Smooth muscle cell (in vitro differentiated cells): ENCODE measurements at regions not wholly inside any gene's neighbourhood (a gene's known extent, or its start where the extent isn't known, plus 50 kb on each side); places are given as distances from the start of the nearest gene placed in this dataset.

Source experiments
- DNase-seq: peaks from one replicate; lab custom pipeline; 2025; ENCODE audit not compliant: unreplicated experiment; lab: John Stamatoyannopoulos, UW
- H2AFZ ChIP-seq: fragments of 200-600 bp; sonication (generic); 2 replicates; pipeline ENCODE4 v1.6.0; 2016; ENCODE audit warnings: antibody characterized with exemption, low read depth, mild to moderate bottlenecking
- H3F3A ChIP-seq: fragments of 200-600 bp; sonication (generic); 2 replicates; pipeline ENCODE4 v1.6.0; 2017; ENCODE audit warnings: antibody characterized with exemption, low read depth
- H3K27ac ChIP-seq: fragments of 200-600 bp; sonication (generic); 2 replicates; pipeline ENCODE4 v1.5.1; 2016; ENCODE audit warnings: low read depth, mild to moderate bottlenecking
- H3K27me3 ChIP-seq: fragments of 200-600 bp; sonication (generic); 2 replicates; pipeline ENCODE4 v1.6.1; 2016; ENCODE audit warnings: low read depth, mild to moderate bottlenecking
- H3K36me3 ChIP-seq: fragments of 200-600 bp; sonication (generic); 2 replicates; pipeline ENCODE4 v1.5.1; 2016; ENCODE audit warnings: low read depth
- H3K4me1 ChIP-seq: fragments of 200-600 bp; sonication (generic); 2 replicates; pipeline ENCODE4 v1.5.1; 2016; ENCODE audit warnings: low read depth
- H3K4me2 ChIP-seq: fragments of 200-600 bp; sonication (generic); 2 replicates; pipeline ENCODE4 v1.6.0; 2016; ENCODE audit warnings: mild to moderate bottlenecking
- H3K4me3 ChIP-seq: fragments of 200-600 bp; sonication (generic); 2 replicates; pipeline ENCODE4 v1.5.1; 2016; ENCODE audit warnings: mild to moderate bottlenecking
- H3K79me2 ChIP-seq: fragments of 200-600 bp; sonication (generic); 2 replicates; pipeline ENCODE4 v1.6.0; 2016; ENCODE audit warnings: low read depth, mild to moderate bottlenecking
- H3K9ac ChIP-seq: fragments of 200-600 bp; sonication (generic); 2 replicates; pipeline ENCODE4 v1.6.0; 2016; ENCODE audit warnings: low read depth
- H3K9me3 ChIP-seq: fragments of 200-600 bp; sonication (generic); replicated peaks from 2 replicates; pipeline ENCODE4 v1.5.1; 2016; ENCODE audit warnings: low read depth
- H4K20me1 ChIP-seq: fragments of 200-600 bp; sonication (generic); 2 replicates; pipeline ENCODE4 v1.6.0; 2016; ENCODE audit warnings: low read depth
- WGBS: methylation state at CpG from one replicate; pipeline ENCODE4 v1.1.7; 2016; ENCODE audit warnings: low lambda C conversion rate; 5-methylcytosine and 5-hydroxymethylcytosine counted together
- TF ChIP-seq, protein P1 (sequence below): fragments of 200-600 bp; sonication (generic); IDR thresholded peaks from 2 replicates; pipeline ENCODE4 v1.5.1; 2017; ENCODE audit warnings: borderline replicate concordance, mild to moderate bottlenecking, antibody characterized with exemption; ENCODE audit not compliant: insufficient read depth, poor library complexity, severe bottlenecking

DNA sequence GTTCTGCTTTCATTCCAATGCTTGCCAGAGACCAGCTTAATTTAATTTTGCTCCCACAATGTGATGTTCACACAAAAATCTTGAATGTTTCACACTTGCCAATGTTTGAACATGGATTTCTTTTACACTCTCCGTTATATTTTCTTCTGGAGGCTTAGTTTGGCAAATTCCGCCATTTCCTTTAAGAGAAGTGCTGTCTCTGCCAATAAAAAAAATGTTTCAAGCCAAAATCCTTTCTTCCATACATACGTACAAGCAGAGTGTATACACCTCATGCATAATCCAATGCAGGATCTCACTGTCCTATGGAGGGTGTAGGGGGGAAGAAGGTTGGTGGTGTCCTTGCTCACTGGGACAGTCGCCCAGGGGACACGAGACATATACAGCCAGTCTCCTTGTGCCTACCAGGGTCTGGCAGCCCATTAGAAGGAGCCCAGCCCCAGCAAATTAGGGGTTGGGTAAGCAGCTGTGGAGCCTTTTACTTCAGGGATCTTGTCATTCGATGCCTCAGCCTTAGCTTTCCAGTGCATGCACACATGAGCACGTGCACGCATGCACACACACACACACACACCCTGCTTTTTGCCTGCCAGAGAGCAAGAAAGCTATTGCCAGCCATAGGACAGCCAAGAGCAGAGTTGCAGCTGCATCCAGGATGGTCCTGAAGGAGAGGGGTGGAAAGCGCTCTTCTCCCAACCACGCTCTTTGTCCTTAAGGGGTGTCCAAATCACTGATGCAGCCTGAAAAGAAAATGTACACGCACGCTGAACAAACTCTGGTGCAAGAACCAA lies 208.3 kb downstream of the FOXO1 start:
- Histone ChIP-seq H4K20me1 (no peaks in the 10 kb centered on the region), H3F3A (no peaks in the 10 kb centered on the region), H3K36me3 (no peaks in the 10 kb centered on the region), H3K9me3 (no peaks in the 10 kb centered on the region), H3K4me2 (no peak overlapping the region), H3K27me3 (no peaks in the 10 kb centered on the region), H3K4me1 (no peaks in the 10 kb centered on the region), H3K27ac (no peak overlapping the region), H3K79me2 (no peaks in the 10 kb centered on the region), H2AFZ (no peak overlapping the region), H3K4me3 (no peak overlapping the region), H3K9ac (no peak overlapping the region)
- DNase-seq = no peak
- TF ChIP-seq, protein P1, sequence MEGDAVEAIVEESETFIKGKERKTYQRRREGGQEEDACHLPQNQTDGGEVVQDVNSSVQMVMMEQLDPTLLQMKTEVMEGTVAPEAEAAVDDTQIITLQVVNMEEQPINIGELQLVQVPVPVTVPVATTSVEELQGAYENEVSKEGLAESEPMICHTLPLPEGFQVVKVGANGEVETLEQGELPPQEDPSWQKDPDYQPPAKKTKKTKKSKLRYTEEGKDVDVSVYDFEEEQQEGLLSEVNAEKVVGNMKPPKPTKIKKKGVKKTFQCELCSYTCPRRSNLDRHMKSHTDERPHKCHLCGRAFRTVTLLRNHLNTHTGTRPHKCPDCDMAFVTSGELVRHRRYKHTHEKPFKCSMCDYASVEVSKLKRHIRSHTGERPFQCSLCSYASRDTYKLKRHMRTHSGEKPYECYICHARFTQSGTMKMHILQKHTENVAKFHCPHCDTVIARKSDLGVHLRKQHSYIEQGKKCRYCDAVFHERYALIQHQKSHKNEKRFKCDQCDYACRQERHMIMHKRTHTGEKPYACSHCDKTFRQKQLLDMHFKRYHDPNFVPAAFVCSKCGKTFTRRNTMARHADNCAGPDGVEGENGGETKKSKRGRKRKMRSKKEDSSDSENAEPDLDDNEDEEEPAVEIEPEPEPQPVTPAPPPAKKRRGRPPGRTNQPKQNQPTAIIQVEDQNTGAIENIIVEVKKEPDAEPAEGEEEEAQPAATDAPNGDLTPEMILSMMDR = no peak
- WGBS = 92% methylated on average over 12 of the region's 12 CpGs

DNA sequence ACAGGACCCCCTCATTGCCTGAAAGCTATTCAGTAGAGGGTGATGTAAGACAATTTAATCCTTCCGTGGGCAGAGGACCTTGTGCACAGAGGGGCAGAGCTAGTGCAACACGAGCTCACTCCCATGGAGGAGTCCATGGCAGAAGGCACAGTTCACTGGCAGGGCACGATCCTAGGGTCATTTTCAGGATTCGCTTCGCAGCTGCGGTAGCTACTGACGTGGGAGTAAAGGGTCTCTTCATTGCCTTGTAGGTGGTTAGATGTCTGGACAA lies 207.8 kb downstream of the FOXO1 start:
- TF ChIP-seq, protein P1 = no peak
- Histone ChIP-seq H4K20me1 (no peaks in the 10 kb centered on the region), H3K4me1 (no peaks in the 10 kb centered on the region), H3K9ac (no peak overlapping the region), H3K4me3 (no peak overlapping the region), H3F3A (no peaks in the 10 kb centered on the region), H3K79me2 (no peaks in the 10 kb centered on the region), H3K27me3 (no peaks in the 10 kb centered on the region), H3K9me3 (no peaks in the 10 kb centered on the region), H3K36me3 (no peaks in the 10 kb centered on the region), H3K27ac (no peak overlapping the region), H2AFZ (no peak overlapping the region), H3K4me2 (no peak overlapping the region)
- no peak for DNase-seq
- 80% methylated on average over 7 of the region's 7 CpGs for WGBS

DNA sequence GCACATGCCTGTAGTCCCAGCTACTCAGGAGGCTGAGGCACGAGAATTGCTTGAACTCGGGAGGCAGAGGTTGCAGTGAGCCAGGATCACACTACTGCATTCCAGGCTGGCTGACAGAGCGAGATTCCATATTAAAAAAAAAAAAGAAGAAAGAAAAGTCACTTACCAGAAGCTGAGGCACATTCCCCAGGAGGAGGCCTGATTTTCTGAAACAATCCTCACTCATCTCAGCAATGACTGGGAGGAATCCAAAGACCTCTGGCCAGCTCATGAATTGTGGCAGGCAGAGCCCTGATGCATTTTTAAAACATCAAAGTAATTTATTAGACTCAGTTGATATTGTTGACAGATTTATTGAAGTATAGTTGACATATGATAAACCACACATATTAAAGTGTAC lies 206.3 kb downstream of the FOXO1 start:
- no peak for DNase-seq
- Histone ChIP-seq H3K9ac (no peak overlapping the region), H3F3A (no peaks in the 10 kb centered on the region), H3K4me1 (no peaks in the 10 kb centered on the region), H3K4me3 (no peak overlapping the region), H3K36me3 (no peaks in the 10 kb centered on the region), H2AFZ (no peak overlapping the region), H3K4me2 (no peak overlapping the region), H3K27me3 (no peaks in the 10 kb centered on the region), H3K27ac (no peak overlapping the region), H3K9me3 (no peaks in the 10 kb centered on the region), H4K20me1 (no peaks in the 10 kb centered on the region), H3K79me2 (no peaks in the 10 kb centered on the region)
- TF ChIP-seq, protein P1 = no peak
- WGBS = 58% methylated on average over 3 of the region's 3 CpGs

DNA sequence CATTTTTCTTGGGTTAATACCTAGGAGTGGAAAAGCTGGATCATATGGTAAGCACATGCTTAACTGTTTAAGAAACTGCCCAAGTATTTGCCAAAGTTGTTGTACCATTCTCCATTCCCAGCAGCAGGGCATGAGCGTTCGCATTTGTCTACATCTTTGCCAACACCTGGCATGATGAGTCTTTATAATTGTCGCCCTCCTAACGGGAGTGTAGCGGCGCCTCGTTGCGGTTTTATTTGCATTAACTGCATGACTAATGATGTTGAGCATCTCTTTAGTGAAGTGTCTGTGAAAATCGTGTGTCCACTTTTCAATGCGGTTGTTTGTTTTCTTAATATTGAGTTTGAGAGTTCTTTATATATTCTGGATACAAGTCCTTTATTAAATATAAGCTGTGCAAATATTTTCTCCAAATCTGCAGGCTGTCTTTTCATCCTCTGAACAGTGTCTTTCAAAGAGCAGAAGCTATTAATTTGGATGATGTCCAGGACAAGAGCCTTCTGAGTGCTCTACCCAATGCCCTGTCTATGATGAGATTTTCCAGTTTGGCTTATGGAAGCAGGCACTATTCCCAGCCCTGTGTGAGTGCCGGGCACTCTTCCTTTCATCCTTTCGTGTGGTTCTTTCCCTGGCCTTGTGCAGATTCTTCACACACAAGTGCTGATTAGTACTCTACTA lies 202.0 kb downstream of the FOXO1 start:
- H3K4me2 ChIP-seq = no peak overlapping the region
- no peaks in the 10 kb centered on the region for H4K20me1 ChIP-seq
- H3K4me3 ChIP-seq = no peak overlapping the region
- no peak overlapping the region for H2AFZ ChIP-seq
- H3K9ac ChIP-seq = no peak overlapping the region
- H3K9me3 ChIP-seq = no peaks in the 10 kb centered on the region
- WGBS = 94% methylated on average over 12 of the region's 12 CpGs
- TF ChIP-seq, protein P1 = no peak
- H3K27me3 ChIP-seq = no peaks in the 10 kb centered on the region
- no peaks in the 10 kb centered on the region for H3F3A ChIP-seq
- DNase-seq = no peak
- H3K4me1 ChIP-seq = no peaks in the 10 kb centered on the region
- H3K79me2 ChIP-seq = no peaks in the 10 kb centered on the region
- no peak overlapping the region for H3K27ac ChIP-seq
- no peaks in the 10 kb centered on the region for H3K36me3 ChIP-seq
